Tongue (tissue), 1 donor: ENCODE measurements at regions not wholly inside any gene's neighbourhood (a gene's known extent, or its start where the extent isn't known, plus 50 kb on each side); places are given as distances from the start of the nearest gene placed in this dataset.

Experiments used
- DNase-seq: peaks from one replicate; pipeline ENCODE4 v3.0.0-alpha.2; 2015

DNA sequence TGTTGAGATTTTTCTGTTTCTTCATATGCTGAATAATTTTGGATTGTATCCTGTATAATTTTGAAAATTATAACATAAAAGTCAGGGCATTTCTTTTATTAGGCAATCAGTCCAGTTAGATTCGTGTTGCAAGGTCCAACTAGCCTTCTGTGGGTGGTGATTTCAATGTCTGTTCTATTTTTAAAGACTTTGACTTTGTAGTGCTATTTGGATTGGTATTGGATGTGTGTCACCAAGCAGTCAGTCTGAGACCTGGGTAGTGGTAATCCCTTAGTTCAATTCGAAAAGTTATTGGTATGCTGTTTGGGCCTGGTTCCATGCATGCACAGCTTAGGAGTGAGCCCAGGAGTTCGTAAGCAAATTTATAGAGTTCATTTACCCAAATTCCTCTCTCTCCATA, 82.2 kb downstream of the EPDR1 start:
- DNase-seq = no peak

DNA sequence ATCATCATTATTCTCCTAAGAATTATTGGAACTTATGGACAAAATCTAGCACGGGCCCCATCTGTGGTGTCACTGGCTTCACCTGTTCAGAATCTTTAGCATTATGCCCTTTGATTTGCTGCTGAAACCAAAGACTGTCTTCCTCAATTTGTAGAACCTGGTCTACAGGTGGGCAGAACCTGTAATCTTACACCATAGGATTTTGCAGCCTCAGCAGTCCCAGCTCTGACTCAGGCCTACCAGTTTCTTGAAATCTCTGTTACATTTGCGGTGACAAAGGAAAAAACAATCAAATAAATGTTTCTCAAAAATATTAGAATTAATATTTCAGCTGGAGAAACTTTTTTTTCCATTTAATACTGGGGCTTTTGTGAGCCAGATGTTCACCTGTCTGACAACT, 86.1 kb downstream of the EPDR1 start:
- DNase-seq = no peak

DNA sequence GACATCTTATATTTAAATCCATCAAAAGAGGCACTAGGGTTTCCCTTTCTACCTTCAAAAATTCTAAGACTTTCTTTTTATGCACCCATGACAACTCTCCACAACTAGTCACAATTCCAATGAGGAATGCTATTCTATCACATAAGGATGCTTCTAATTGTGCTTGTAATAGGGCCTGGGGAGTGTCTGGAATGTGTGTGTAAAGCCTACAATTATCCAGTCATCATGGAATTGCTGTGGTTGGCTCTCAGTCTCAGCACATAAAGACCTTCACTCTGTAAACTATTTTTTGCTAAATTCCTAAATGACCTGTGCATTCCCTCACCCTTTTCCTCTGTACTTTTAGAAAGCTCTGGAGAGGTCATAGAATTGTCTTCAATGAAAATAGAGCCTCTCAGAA, 86.7 kb downstream of the EPDR1 start:
- no peak for DNase-seq

DNA sequence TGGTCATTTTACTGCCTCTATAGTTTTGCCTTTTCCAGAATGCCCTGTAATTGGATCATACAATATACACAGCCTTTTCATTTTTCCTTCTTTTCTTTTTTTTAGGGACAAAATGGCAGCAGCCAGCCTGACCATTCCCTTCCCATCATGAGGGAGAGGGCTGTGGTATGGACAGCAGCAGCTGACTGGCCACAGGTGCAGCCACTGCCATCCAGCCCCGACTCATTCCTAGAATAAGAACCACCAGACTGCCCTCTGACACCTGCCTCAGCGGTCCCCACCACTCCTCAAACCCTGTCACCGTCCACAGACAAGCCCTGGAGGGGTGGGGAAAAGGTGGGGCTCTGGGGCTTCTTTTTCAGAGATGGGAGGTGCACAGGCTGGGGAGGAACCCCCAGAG, 92.8 kb downstream of the EPDR1 start:
- no peak for DNase-seq

DNA sequence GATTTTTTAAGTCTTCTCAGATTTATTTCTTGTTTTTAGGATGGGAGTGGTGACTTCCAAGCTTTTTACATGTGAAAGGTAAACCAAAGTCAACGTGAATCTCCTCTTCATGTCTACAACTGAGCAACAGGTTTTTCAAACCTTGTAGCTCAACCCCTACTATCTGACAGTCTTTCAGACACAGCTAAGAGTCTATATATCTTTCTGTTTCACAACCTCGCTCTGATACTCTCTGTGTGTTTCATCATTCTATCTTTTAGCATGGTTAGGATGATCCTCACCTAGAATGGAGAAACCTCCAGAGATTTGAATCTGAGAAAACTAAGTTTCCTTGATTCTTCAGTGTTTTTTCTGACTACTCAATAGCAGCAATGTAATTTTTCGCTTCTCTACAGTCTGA, 96.1 kb downstream of the EPDR1 start:
- DNase-seq = no peak

DNA sequence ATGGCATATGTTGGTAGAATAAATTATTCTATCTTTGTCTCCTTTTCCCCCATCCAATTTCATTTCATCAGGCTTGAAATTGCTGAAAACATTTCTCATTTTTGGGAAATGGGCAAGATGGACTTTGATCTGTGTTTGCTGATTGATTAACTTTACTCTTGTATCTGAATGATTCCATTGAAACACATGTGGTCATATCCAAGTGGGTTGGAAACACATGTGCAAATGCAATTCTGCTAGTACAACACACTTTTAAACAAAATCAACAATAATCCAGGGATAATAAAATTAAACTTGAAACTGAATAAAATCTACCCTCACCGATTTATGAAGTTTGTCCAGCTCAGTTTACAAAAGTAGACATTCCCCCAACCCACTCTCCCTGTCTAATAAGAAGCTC, 96.9 kb downstream of the EPDR1 start:
- no peak for DNase-seq

DNA sequence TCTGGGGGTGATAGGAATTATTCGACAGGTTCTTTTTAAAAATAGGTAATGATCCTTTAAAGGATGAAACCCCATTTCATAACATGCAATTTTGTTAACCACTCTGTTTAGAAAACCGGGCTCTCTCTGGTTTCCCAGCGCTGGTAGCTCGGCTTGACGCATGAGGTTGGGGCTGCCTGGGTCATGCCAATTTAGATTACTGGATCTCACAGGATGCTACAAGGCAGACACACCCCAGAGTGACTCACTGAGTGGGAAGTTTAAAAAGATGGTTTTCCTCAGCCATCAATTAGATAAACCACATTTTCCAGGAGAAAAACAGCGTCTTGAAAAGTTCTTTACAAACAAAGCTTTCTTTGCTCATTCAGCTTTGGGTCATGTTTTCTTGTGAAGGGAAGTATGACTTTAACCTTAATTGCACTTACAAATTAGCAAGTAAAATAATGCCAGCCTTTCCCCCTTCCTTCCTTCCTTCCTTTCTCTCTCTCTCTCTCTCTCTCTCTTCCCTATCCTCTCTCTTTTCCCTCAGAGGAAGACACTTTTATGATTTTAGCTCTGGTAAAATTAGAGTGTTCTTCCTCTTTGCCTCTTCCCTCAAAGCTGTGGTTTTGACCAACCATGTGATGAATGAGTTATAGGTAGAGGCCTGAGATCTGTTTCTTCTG, 99.8 kb downstream of the EPDR1 start:
- DNase-seq = no peak

DNA sequence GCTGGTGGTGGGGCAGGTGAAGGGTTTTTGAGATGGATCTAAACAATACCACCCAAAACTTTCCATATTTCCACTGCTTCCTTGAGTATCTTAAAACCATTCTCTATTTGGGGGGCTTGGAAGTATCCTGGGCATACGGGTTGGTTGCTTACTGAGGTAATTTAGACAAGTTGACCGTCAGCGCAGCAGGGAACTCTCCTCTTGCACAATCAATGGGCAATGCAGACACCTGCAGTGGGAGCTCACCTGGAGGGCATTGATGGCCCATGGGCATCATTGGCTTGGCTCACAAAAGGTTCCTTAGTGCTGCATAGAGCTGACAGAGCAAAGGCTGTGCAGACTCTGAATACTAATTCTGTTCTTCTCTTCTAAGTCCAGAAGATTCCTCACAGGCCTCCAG, 101.5 kb downstream of the EPDR1 start:
- DNase-seq = no peak

DNA sequence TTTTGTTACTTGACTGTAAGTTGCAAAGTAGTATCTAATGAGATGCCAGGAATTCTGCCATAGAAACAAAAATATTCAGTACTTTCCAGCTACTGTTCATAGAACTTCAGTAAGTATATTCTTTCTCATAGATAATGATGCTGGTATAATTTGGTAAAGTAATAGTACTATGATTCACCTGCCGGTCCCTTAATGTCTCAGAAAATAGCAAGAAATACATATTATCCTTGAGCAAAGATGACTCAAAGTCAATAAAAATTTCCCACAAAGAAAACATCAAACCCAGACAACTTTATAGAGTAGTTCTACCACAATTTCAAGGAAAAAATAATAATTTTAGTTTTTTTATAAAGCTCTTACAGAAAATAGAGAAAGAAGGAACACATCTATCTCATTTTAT, 105.4 kb downstream of the EPDR1 start:
- DNase-seq = no peak

DNA sequence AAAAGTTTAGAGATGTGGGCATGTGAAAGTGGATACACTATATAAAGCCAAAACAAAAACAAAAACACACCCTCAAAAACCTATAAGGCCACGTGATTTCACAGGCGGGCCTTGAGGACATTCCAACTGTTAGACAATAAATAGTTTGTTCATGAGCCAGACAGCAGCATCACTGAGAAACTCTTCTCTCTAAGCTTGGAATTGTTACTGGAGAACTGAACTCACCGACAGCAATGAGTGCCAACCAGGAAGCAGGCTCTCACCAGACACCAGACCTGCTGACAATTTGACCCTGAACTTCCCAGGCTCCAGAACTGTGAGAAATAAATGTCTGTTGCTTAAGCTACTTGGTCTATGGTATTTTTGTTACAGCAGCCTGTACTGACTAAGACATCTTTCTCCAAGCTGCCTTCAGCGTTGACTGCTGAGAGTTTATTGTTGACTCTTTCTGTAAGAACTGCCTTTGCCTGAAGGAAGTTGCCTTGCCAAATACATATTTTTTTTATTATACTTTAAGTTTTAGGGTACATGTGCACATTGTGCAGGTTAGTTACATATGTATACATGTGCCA, 107.5 kb downstream of the EPDR1 start:
- no peak for DNase-seq

DNA sequence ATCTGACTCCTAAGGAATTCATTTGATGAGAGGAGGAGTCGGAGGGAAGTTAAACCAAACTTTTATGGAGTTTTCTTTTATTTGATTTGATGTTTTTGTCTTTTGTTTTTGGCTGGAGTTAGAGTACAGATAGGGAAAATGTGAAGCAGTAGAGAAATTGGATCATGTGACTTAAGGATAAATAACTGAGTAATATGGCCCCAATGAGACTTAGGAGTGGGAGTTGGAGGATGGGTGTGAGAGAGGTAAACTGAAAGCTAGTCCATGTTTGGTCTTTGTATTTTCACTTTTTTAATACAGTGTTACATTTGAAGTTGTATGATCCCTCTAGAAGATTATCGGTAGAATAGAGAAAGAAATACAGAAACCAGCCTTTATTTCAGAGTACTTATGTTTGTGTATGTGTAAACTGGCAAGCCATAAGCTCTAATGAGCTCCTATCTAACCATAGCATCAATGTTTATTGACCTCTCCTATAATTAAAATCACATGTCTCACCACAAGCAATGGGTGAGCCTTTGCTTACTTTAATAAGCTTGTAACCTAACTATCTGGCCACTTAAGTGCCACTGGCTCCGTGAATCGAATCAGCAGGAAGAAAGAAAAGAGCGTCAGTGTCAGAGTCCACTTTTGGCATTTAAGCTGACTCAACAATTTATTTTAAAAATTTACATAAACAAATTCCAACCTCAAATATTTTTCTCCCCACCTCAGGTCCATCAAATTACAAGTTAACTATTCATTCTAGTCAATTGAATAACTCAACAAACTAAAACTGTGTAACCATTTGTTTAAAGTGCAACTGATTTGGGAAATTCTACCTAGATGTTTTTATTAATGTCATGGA, 113.8 kb downstream of the EPDR1 start:
- no peak for DNase-seq

DNA sequence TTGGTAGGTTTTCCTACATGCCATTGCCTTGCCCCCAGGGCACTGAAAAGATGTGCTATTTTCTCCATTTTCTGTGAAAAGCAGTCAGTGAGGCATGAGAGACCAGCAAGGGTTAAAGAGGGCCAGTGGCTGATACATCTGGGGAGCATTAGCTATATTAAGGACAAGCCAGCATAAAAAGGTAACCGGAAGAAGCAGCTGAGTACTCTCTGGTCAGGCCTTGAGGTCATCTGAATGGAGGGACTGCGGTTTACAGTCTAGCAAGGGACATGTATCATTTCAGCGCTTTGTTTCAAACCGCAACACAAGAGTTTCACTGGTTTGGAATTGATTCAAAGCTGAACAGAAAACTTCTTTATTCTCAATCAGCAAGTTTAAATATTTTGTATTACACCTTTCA, 120.4 kb downstream of the EPDR1 start:
- no peak for DNase-seq

DNA sequence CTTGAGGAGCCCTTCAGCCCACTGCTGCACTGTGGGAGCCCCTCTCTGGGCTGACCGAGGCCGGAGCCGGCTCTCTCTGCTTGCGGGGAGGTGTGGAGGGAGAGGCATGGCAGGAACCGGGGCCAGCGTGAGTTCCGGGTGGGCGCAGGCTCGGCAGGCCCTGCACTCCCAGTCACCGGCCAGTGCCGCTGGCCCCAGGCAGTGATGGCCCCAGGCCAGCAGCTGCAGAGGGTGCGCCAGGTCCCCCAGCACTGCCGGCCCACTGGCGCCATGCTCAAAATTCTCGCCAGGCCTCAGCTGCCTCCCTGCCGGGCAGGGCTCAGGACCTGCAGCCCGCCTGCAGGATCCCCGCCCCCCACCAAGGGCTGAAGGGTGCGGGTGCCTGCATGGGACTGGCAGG, 128.4 kb upstream of the STARD3NL start:
- no peak for DNase-seq

DNA sequence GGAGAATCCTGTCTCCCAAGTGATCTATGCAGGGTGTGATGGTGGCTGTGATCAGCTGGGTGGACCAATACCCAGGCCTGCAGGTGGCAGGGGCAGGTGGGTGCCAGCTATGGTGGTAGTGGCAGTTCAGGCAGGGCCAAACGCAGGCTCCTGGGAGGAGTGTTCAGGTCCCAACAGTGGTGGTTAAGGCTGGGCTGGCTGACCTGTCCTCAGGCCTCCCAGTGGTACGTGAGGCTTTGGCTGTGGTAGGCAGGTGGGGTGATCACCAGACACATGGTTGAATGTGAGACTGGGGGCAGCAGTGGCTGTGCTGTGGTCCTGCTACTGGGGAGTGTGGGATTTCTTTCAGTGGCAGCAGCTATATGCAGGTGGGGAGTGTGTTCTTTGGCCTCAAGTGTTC, 126.7 kb upstream of the STARD3NL start:
- no peak for DNase-seq

DNA sequence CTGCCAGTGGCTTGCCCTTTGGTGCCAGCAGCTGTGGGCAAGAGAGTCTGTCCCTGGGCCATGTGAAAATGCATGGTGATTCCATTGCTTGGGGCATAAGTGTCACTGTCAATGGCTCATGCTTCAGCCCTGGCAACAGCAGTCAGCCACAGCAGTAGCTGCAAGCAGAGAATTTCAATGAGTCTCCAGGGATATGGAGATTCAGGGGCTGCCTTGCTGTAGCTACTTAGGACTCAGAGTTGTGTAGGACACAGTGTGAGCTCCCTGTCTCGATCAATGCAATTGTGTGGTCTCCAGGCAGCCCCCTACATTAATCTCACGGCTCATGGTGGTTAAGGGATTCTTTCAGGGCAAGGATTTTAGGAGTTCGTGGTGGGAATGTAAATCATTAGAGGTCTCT, 126.3 kb upstream of the STARD3NL start:
- no peak for DNase-seq

DNA sequence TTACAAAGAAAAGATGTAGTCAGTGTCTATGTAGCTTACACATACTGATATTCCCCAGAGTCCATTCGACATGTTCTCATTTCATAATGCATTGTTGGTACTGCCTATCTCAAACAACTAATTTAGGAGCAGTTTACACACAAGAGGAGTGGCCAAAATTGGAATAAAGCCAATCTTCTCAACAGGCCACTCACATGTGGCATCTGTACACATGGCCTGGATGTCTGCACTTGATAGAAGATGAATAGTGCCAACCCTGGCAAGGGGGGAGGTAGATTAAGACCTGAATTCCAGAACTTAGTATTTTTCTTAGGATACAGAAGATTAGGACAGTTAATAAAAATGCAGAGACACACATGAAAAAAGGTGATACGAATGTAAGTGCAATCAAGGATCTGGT, 125.3 kb upstream of the STARD3NL start:
- DNase-seq = peak; percentile 14

DNA sequence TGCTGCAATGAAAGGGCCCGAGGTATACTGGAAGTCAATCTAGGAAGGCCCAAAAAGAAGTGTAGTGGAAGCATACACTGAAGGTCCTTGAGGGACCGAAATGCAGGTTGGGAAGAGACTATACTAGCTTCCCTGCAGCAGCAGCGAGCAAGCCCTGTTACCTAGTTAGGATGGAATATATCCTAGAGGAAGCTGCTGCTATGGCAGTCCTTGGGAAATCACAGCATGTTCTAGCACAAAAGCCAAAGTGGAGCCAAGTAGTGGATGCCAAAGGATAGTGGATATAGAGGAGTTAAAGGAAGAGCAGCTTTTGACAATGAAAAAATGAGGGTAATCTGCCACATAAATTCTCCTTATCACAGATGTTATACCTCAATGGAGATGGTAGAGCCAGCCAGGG, 123.8 kb upstream of the STARD3NL start:
- no peak for DNase-seq

DNA sequence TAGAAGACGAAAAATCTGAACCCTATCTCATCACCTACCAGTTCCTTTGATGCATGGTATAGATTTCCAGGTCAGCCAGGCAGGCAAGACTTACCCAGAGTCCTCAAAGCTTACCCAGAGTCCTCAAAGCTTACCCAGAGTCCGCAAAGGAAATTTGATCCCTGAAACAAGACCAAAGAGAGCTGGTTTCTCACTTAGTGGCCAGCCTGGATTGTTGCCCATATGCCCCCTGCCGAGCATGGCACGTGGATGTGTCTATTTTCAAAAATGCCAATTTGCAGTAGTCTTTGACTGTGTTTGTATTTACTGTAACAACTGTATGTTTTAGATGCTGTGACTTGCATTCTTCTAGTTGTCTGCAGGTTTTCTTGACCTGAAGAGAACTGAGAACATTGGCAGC, 120.2 kb upstream of the STARD3NL start:
- no peak for DNase-seq

DNA sequence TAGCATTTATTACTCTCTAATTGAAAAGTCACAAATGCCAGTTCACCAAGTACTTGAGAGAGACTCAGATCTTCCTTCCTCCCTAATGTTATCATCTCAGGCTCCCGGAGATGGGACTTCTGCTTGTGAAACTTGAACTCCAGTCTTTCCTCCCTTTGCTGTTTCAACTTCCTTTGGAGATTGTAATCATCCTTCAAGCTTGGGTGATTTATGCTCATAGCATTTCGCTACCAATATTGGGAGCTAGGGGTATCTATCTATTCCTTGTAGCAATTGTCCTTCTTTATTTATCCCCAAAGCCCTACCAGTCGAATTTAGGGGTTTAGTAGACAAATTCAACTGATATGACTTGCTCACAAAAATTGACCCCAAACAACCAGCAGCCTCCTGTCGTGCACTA, 117.9 kb upstream of the STARD3NL start:
- DNase-seq = no peak

DNA sequence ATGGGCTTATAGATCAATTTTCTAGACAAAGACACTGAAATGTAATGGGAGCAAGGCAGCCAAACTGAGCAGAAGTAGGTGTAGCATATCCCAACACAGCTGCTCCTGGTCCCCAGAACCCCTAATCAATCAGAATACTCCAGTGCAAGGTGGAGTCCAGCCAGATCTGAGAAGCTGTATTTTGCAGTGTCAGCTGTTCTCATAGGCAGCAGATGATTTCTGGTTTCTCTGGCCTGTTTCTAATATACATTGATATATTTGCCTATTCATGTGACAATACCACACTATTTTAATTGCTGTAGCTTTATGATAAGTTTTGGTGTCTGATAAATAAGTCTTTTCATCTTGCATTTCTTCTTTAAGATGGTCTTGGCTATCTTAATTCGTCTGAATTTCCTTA, 117.4 kb upstream of the STARD3NL start:
- no peak for DNase-seq

DNA sequence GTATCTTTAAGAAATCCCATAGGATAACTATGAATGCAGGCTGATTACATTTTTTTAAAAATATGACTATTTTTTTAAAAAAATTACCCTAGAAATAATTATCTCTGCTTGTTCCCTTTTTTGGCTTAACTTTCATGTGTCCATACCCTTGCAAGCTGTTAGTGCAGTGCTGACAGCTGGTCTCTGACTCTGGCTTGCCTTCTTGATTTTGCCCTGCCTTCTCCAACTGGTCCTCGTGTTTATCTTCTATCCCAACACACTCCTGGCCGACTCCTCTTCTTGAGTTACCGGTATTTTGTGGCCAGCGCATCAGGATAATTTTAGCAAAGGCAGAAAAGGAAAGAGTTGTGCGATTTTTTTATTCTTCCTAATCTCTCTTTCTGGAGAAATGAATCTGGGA, 111.7 kb upstream of the STARD3NL start:
- peak; percentile 23 for DNase-seq

DNA sequence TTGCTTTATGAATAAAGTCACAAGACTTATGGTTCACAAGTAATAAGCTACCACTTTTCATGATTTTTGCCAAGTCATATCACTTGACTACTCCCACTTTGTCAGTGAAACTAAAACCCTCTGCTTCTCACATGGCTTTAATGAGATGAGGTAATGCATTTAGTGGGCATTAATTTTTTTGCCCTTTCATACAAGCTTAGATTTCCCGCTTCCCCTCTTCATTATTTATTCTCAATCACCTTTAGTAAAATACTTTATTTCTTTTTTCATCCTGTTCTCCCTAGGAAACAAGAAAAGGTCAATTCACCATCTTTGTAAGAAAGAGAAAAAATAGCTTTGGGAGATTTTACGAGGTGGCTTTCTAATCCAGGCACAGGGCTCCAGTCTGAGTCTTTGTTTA, 109.6 kb upstream of the STARD3NL start:
- no peak for DNase-seq

DNA sequence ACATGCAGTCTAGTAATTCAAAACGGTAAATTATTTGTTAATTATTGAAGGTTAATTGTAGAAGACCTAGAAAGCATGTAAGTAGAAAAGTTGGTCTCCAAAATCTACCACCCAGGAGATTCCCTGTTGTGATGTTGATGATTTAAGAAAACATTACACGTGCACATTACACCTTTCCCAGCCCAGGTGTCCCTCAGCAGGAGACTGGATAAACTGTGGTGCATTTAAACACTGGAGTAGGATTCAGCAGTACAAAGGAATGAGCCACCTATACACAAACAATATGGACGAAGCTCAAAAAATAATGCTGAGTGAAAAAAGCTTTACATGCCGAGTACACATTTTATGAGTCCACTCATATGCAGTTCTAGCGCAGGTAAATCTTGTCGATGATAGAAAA, 109.0 kb upstream of the STARD3NL start:
- DNase-seq = no peak

DNA sequence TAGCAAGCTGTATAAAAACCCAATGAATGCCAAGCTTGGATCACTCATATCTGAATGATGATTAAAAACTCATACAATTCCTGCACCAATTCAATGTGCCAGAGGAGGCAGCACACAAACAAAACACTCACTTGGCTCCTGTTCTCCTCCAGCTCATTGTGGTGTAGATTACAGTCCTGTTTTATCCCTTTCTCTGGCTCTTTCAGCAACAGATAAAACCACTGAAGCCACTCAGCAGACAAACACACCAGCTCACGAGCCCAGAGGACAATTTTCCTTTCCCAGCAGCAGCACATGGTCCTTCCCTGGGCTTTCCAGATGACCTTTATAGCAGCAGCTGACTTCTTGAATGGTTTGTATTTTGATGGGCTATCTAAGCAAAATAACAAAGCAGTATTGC, 107.3 kb upstream of the STARD3NL start:
- DNase-seq = peak; percentile 44
